ENCODE measurements at regions not wholly inside any gene's neighbourhood (a gene's known extent, or its start where the extent isn't known, plus 50 kb on each side); places are given as distances from the start of the nearest gene placed in this dataset.

- Histone ChIP-seq H2AFZ (ENCODE audit: low read length) (no peak overlapping the region), H3K27ac (ENCODE audit: low read depth, low read length) (no peak overlapping the region), H3K79me2 (ENCODE audit: insufficient read depth, low read length) (no peaks in the 10 kb centered on the region), H3K27me3 (ENCODE audit: insufficient read depth, low read length) (no peaks in the 10 kb centered on the region), H3K36me3 (ENCODE audit: insufficient read depth, low read length) (no peaks in the 10 kb centered on the region), H3K4me2 (ENCODE audit: insufficient read depth, low read length) (no peak overlapping the region), H3K4me3 (ENCODE audit: insufficient read depth, low read length) (no peak overlapping the region), H3K9me3 (ENCODE audit: low read depth, low read length) (no peaks in the 10 kb centered on the region), H3K4me1 (ENCODE audit: insufficient read depth, low read length) (no peaks in the 10 kb centered on the region), H4K20me1 (ENCODE audit: insufficient read depth, low read length) (no peaks in the 10 kb centered on the region)
- no peak for TF ChIP-seq CTCF (IDR thresholded peaks at IDR 0.05; ENCODE audit: extremely low read depth, low read depth, low read length)
- DNase-seq (ENCODE audit: insufficient read length, low spot score, missing footprints), result no peak
These were observed 1027.0 kb upstream of the COX7C start for GRCh38 chr5:85590764-85591163.

- no peaks in the 10 kb centered on the region for H4K20me1 ChIP-seq (ENCODE audit: insufficient read depth, low read length)
- no peaks in the 10 kb centered on the region for H3K9me3 ChIP-seq (ENCODE audit: low read depth, low read length)
- no peaks in the 10 kb centered on the region for H3K36me3 ChIP-seq (ENCODE audit: insufficient read depth, low read length)
- no peak for DNase-seq (ENCODE audit: insufficient read length, low spot score, missing footprints)
- H2AFZ ChIP-seq (ENCODE audit: low read length), result no peak overlapping the region
- H3K27me3 ChIP-seq (ENCODE audit: insufficient read depth, low read length), result no peaks in the 10 kb centered on the region
- TF ChIP-seq CTCF (IDR thresholded peaks at IDR 0.05; ENCODE audit: extremely low read depth, low read depth, low read length), result no peak
- H3K4me1 ChIP-seq (ENCODE audit: insufficient read depth, low read length), result no peaks in the 10 kb centered on the region
- no peak overlapping the region for H3K27ac ChIP-seq (ENCODE audit: low read depth, low read length)
- no peak overlapping the region for H3K4me2 ChIP-seq (ENCODE audit: insufficient read depth, low read length)
- no peaks in the 10 kb centered on the region for H3K79me2 ChIP-seq (ENCODE audit: insufficient read depth, low read length)
- no peak overlapping the region for H3K4me3 ChIP-seq (ENCODE audit: insufficient read depth, low read length)
These were observed 1026.4 kb upstream of the COX7C start for GRCh38 chr5:85591311-85591710.

- DNase-seq (ENCODE audit: insufficient read length, low spot score, missing footprints), result no peak
- Histone ChIP-seq H3K36me3 (ENCODE audit: insufficient read depth, low read length) (no peaks in the 10 kb centered on the region), H3K4me2 (ENCODE audit: insufficient read depth, low read length) (no peak overlapping the region), H3K4me1 (ENCODE audit: insufficient read depth, low read length) (no peaks in the 10 kb centered on the region), H3K79me2 (ENCODE audit: insufficient read depth, low read length) (no peaks in the 10 kb centered on the region), H2AFZ (ENCODE audit: low read length) (no peak overlapping the region), H3K27ac (ENCODE audit: low read depth, low read length) (no peak overlapping the region), H3K9me3 (ENCODE audit: low read depth, low read length) (no peaks in the 10 kb centered on the region), H4K20me1 (ENCODE audit: insufficient read depth, low read length) (no peaks in the 10 kb centered on the region), H3K4me3 (ENCODE audit: insufficient read depth, low read length) (no peak overlapping the region), H3K27me3 (ENCODE audit: insufficient read depth, low read length) (no peaks in the 10 kb centered on the region)
- no peak for TF ChIP-seq CTCF (IDR thresholded peaks at IDR 0.05; ENCODE audit: extremely low read depth, low read depth, low read length)
These were observed 1014.9 kb upstream of the COX7C start for GRCh38 chr5:85602843-85603242.

- Histone ChIP-seq H4K20me1 (ENCODE audit: insufficient read depth, low read length) (no peaks in the 10 kb centered on the region), H3K27ac (ENCODE audit: low read depth, low read length) (no peak overlapping the region), H3K4me2 (ENCODE audit: insufficient read depth, low read length) (no peak overlapping the region), H3K27me3 (ENCODE audit: insufficient read depth, low read length) (no peaks in the 10 kb centered on the region), H3K9me3 (ENCODE audit: low read depth, low read length) (no peaks in the 10 kb centered on the region), H3K4me3 (ENCODE audit: insufficient read depth, low read length) (no peak overlapping the region), H3K36me3 (ENCODE audit: insufficient read depth, low read length) (no peaks in the 10 kb centered on the region), H3K4me1 (ENCODE audit: insufficient read depth, low read length) (no peaks in the 10 kb centered on the region), H3K79me2 (ENCODE audit: insufficient read depth, low read length) (no peaks in the 10 kb centered on the region), H2AFZ (ENCODE audit: low read length) (no peak overlapping the region)
- no peak for TF ChIP-seq CTCF (IDR thresholded peaks at IDR 0.05; ENCODE audit: extremely low read depth, low read depth, low read length)
- DNase-seq (ENCODE audit: insufficient read length, low spot score, missing footprints), result no peak
These were observed 1013.4 kb upstream of the COX7C start for GRCh38 chr5:85604378-85604777.
